H1 (cell line): ENCODE measurements at regions not wholly inside any gene's neighbourhood (a gene's known extent, or its start where the extent isn't known, plus 50 kb on each side); places are given as distances from the start of the nearest gene placed in this dataset.

ENCODE experiments used
- CTCF ChIP-seq, 3 experiments: IDR thresholded peaks; 1 replicate in 2 of 3; 2 replicates in 1 of 3; pipeline versions ENCODE4 v1.5.1 to v1.6.1; 2011; ENCODE audit warnings: low read length in 3 of 3, mild to moderate bottlenecking in 3 of 3, inconsistent platforms in 2 of 3, low read depth in 1 of 3, moderate library complexity in 1 of 3; ENCODE audit not compliant: insufficient read depth in 1 of 3; ENCODE audit errors: control extremely low read depth in 1 of 3
- FOSL1 ChIP-seq: IDR thresholded peaks from 2 replicates; pipeline ENCODE4 v1.6.1; 2011; ENCODE audit warnings: mild to moderate bottlenecking, low read depth, low read length, moderate library complexity; ENCODE audit not compliant: insufficient read depth
- TAF1 ChIP-seq: IDR thresholded peaks from 2 replicates; pipeline ENCODE4 v1.6.1; 2011; ENCODE audit warnings: mild to moderate bottlenecking, low read depth, low read length

- TF ChIP-seq FOSL1 (no peak), CTCF (IDR thresholded peaks at IDR 0.05; ENCODE audit: control extremely low read depth in 1 of 3, insufficient read depth in 1 of 3, low read depth in 1 of 3, low read length in 3 of 3) (no peak), TAF1 (no peak)
Measured at GRCh38 chr1:189607477-189608096, 870.1 kb downstream of the BRINP3 start.
